Urinary bladder (tissue), 3 donors: ENCODE measurements at regions not wholly inside any gene's neighbourhood (a gene's known extent, or its start where the extent isn't known, plus 50 kb on each side); places are given as distances from the start of the nearest gene placed in this dataset.

Source experiments
- DNase-seq: peaks from one replicate; pipeline ENCODE4 v3.0.0-alpha.2; 2015; ENCODE audit errors: extremely low spot score
- H3K27ac ChIP-seq: one replicate; pipeline ENCODE4 v1.5.1; 2013; ENCODE audit warnings: low read depth, mild to moderate bottlenecking, moderate library complexity
- H3K36me3 ChIP-seq: one replicate; pipeline ENCODE4 v1.6.1; 2013; ENCODE audit warnings: mild to moderate bottlenecking, moderate library complexity; ENCODE audit not compliant: insufficient read depth
- H3K4me1 ChIP-seq: one replicate; pipeline ENCODE4 v1.6.1; 2013; ENCODE audit warnings: mild to moderate bottlenecking, moderate library complexity; ENCODE audit not compliant: insufficient read depth
- H3K4me3 ChIP-seq: one replicate; pipeline ENCODE4 v1.5.1; 2013; ENCODE audit warnings: low read depth, low read length
- WGBS: extraction: QIAGEN DNeasy Blood & Tissue Kit; methylation state at CpG from one replicate; pipeline ENCODE4 v1.1.7; 2013; 5-methylcytosine and 5-hydroxymethylcytosine counted together
- donor health status: healthy with polysubstance abuse.
- donor health status: healthy.

GRCh38 chr6:98433325-98434056, 400.9 kb upstream of the POU3F2 start:
- Histone ChIP-seq H3K4me3 (no peak overlapping the region), H3K4me1 (no peaks in the 10 kb centered on the region), H3K36me3 (no peaks in the 10 kb centered on the region), H3K27ac (no peak overlapping the region)
- no peak for DNase-seq
- WGBS, result 84% methylated on average over 3 of the region's 3 CpGs

DNA sequence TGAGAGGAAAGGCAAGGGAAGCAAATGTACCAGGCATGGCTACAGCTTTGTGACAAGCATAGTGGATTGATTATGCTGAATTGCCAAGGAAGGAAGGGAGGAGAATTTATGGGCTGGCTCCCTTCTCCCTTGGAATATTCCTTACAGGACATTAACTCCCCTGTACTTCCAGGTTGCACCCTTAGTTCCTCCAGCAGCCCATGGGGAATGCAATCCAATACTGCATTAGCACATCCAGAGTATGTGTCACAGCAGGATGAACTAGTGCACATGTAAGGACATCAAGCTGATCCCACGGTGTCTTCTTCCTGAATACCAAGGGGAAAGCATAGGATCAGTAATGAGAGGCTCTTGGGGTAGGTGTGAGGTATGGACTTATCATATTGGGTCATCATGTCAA, 390.7 kb upstream of the POU3F2 start:
- DNase-seq, result no peak
- H3K4me1 ChIP-seq, result no peaks in the 10 kb centered on the region
- H3K36me3 ChIP-seq, result no peaks in the 10 kb centered on the region
- H3K27ac ChIP-seq, result no peak overlapping the region
- no peak overlapping the region for H3K4me3 ChIP-seq
- 61% methylated on average over 1 of the region's 1 CpG for WGBS

DNA sequence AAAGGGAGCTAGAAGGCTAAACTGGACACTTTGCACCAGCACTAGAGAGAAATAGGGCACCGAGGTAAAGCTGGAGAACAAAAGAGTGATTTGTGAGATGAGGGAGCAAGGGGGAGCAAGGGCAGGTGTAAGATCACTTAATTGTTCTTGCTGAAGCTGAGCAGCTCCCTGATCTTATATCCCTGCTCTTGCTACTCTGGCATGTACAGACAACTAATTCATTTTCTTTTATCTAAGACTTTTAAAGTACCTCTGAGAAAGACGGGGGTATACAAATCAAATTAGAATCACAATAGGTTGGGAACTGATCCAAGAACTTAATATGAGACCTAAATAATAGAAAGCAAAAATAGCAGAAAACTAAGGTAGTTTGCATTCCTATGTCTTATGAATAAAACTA, 381.7 kb upstream of the POU3F2 start:
- H3K36me3 ChIP-seq, result no peaks in the 10 kb centered on the region
- H3K27ac ChIP-seq, result no peak overlapping the region
- 61% methylated on average over 2 of the region's 2 CpGs for WGBS

DNA sequence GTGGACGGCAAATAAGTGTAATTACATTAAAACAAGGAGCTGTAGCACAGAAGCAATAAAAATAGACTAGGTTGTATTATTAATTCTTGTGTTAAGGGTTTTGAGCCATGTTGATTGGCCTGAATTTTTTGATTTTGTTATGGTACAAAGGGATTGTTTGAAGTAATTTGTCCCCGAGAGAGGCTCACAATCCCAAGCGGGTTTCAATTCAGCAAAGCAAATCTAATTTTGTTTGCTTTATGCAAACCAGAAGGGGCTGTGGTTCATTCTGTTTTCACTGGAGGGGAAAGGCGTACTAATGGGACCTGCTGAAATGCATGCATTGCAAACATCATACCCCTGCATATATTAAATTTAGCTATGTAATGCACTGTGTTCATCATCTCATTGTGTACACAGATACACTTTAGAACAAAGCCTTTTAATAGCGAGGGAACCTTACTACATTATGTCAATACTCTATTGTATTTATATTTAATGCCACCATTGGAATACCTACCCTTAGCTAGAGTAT, 379.5 kb upstream of the POU3F2 start:
- no peaks in the 10 kb centered on the region for H3K4me1 ChIP-seq
- DNase-seq, result no peak
- H3K4me3 ChIP-seq, result no peak overlapping the region
- no peak overlapping the region for H3K27ac ChIP-seq
- no peaks in the 10 kb centered on the region for H3K36me3 ChIP-seq
- 88% methylated on average over 5 of the region's 5 CpGs for WGBS

More for the DNA sequence above, 381.7 kb upstream of the POU3F2 start:
- no peak overlapping the region for H3K4me3 ChIP-seq
- H3K4me1 ChIP-seq, result no peaks in the 10 kb centered on the region
- no peak for DNase-seq

DNA sequence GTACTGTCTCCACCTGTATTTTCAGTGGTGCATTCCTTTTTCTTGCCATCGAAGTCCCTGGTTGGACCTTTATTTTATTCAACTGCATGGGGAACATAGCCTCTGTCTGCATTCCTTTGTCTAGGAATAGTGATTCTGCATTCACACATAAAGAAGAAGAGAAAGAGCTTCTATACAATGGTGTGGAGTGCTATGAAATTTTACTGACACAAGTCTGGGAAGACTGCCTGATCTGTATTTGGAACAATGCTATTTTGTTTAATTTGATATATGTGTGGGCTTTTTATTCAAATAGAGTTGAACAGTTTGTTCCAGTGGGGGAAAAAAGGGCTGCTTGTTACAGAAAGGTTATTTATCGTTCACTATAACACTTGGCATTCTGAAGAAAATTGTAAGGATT, 375.7 kb upstream of the POU3F2 start:
- Histone ChIP-seq H3K4me1 (no peaks in the 10 kb centered on the region), H3K36me3 (no peaks in the 10 kb centered on the region), H3K27ac (no peak overlapping the region), H3K4me3 (no peak overlapping the region)
- no peak for DNase-seq
- 83% methylated on average over 2 of the region's 2 CpGs for WGBS

DNA sequence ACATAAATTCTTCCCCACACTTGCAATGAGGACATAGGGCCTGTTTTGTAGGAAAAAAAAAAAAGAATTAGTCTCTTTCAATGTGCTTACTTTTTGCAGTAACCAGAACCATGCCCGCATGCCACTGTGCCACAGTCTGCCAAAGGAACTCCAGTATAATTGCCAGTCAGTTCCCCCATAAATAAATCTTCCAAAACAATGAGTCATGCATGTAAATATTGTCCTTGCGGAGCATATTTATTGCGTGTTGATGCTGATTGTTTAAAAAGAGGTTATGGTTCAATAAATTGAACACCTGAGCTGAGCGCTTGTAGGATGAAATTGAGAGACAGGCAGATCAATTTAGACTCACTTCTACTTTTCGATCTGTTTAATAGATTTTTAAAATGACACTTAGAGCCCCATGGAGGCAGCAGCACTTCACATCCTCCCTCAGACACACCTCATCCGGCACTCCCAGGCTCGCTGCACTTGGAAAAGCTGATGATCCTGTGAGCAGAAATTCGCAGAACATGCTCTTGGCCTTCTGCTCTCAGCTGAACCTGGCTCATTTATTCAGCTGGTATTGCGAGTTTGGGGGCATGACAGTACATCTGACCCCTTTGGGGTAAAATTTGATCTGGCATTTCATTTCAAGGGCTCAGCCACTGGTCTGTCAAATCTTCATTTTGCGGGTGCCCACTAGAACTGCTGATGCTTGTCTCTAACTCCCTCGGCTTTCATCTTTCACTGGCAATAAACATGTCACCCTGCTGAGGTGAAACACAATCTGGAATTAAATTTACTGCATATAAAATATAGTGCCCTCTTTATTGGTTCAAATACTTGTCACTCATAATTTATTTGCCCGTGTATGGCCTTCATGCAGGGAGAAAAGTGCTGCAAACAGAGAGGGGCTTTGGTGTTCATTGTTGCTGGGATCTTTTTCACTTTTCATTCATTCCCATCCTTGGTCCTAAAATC, 371.1 kb upstream of the POU3F2 start:
- Histone ChIP-seq H3K36me3 (no peaks in the 10 kb centered on the region), H3K27ac (no peak overlapping the region), H3K4me1 (no peaks in the 10 kb centered on the region), H3K4me3 (no peak overlapping the region)
- no peak for DNase-seq
- 58% methylated on average over 12 of the region's 12 CpGs for WGBS

- 54% methylated on average over 2 of the region's 2 CpGs for WGBS
- no peak overlapping the region for H3K27ac ChIP-seq
- DNase-seq, result no peak
- no peak overlapping the region for H3K4me3 ChIP-seq
- no peaks in the 10 kb centered on the region for H3K36me3 ChIP-seq
- H3K4me1 ChIP-seq, result no peaks in the 10 kb centered on the region
These were observed 367.3 kb upstream of the POU3F2 start for GRCh38 chr6:98467091-98467490.

DNA sequence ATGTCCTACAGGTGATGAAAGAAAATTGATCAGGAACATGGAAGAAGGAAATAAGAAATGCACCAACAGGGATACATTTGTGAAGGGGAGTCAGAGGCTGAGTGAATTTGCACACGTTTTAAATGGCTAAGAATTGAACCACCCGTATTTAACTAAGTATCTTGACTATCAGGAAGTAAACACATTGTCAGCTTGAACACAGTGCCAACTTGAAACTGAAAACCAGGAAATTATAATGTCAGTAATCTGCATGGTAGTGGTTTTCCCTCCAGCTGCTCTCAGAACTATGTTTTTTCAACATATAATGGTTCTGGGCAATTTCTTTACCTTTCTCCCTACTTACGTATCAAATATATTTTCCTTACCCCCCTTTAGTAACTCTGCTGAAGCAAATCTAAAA, 366.5 kb upstream of the POU3F2 start:
- Histone ChIP-seq H3K4me3 (no peak overlapping the region), H3K36me3 (no peaks in the 10 kb centered on the region), H3K27ac (no peak overlapping the region), H3K4me1 (no peaks in the 10 kb centered on the region)
- 57% methylated on average over 3 of the region's 3 CpGs for whole genome bisulfite sequencing
- no peak for DNase-seq

DNA sequence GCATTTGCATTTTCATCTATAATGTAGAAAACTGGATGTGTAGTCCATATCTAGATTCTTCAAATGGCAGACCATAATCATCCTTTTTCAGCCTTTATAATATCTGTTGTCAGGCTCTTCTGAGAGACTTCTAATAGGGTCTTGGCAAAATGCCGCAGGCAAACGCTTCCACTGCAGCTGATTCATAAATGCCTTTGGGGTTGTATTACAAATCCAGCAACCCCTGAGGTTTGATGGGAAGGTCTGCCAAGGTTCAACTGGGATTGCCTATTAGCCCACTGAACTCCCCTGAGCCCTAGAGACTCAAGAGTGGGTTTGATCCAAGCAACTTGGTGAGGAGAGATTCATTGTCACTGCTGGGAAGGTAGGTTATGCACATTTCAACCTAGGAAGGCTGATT, 365.2 kb upstream of the POU3F2 start:
- Histone ChIP-seq H3K27ac (no peak overlapping the region), H3K4me1 (no peaks in the 10 kb centered on the region), H3K36me3 (no peaks in the 10 kb centered on the region), H3K4me3 (no peak overlapping the region)
- 84% methylated on average over 2 of the region's 2 CpGs for WGBS
- no peak for DNase-seq

GRCh38 chr6:98470821-98471220, 363.6 kb upstream of the POU3F2 start:
- no peaks in the 10 kb centered on the region for H3K4me1 ChIP-seq
- no peak overlapping the region for H3K4me3 ChIP-seq
- 93% methylated on average over 1 of the region's 1 CpG for WGBS
- no peak overlapping the region for H3K27ac ChIP-seq
- H3K36me3 ChIP-seq, result no peaks in the 10 kb centered on the region
- DNase-seq, result no peak

GRCh38 chr6:98471444-98471843, 362.9 kb upstream of the POU3F2 start:
- Histone ChIP-seq H3K36me3 (no peaks in the 10 kb centered on the region), H3K4me1 (no peaks in the 10 kb centered on the region), H3K27ac (no peak overlapping the region), H3K4me3 (no peak overlapping the region)
- no peak for DNase-seq

- Histone ChIP-seq H3K27ac (no peak overlapping the region), H3K4me1 (no peaks in the 10 kb centered on the region), H3K36me3 (no peaks in the 10 kb centered on the region), H3K4me3 (no peak overlapping the region)
- no peak for DNase-seq
- 51% methylated on average over 2 of the region's 2 CpGs for WGBS
These were observed 357.1 kb upstream of the POU3F2 start for GRCh38 chr6:98477231-98477630.

DNA sequence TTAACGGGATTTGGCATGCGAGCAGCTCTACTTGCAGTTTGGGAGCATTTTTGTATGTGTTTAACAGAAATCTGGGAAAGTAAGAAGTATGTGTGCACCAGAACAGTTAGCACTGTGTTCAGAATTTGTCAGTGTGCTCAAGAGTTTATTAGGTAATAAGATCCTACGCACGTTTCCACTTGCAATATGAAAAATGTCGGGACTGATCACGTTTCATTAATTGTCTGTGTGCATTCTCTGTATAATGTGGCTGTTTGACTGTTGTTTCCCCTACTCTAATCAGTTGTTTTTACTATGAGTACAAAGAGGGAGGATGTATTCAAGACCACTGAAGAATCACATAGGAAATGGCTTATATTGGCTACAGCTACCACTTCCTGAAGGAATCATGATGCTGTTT, 349.7 kb upstream of the POU3F2 start:
- Histone ChIP-seq H3K27ac (no peak overlapping the region), H3K36me3 (no peaks in the 10 kb centered on the region), H3K4me3 (no peak overlapping the region), H3K4me1 (no peaks in the 10 kb centered on the region)
- DNase-seq, result no peak
- 43% methylated on average over 6 of the region's 6 CpGs for WGBS

GRCh38 chr6:98485593-98485992, 348.8 kb upstream of the POU3F2 start:
- H3K27ac ChIP-seq, result no peak overlapping the region
- H3K4me3 ChIP-seq, result no peak overlapping the region
- no peaks in the 10 kb centered on the region for H3K4me1 ChIP-seq
- no peaks in the 10 kb centered on the region for H3K36me3 ChIP-seq
- DNase-seq, result no peak
